HL-60 (cell line): ENCODE measurements at regions not wholly inside any gene's neighbourhood (a gene's known extent, or its start where the extent isn't known, plus 50 kb on each side); places are given as distances from the start of the nearest gene placed in this dataset.

ENCODE experiments used
- TF ChIP-seq, protein P1 (sequence below): IDR thresholded peaks from one replicate; pipeline ENCODE4 v1.5.1; 2011; ENCODE audit warnings: low read length, control low read depth, inconsistent platforms; ENCODE audit not compliant: insufficient read depth
- TF ChIP-seq, protein P2 (sequence below): IDR thresholded peaks from 2 replicates; pipeline ENCODE4 v1.6.1; 2012; ENCODE audit warnings: low read depth; ENCODE audit not compliant: insufficient replicate concordance

DNA sequence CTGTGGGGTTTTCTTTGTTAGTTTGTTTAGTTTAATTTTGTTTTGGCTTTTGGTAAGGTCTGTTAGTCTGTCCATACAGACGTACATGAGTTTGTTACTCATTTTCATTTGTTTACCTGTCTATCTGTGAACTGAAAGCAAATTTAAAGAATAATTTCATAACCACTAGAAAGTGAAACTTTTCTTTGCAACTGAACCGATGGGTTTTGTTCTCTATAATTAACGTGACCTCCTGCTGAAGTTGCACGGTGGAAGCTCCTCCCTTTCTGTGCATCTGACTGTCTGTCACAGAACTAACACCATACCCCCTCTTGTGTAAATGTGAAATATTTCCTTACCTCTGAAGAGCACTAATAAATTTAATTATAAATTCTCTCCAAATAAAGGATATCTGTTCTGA lies 595.5 kb downstream of the GALC start:
- TF ChIP-seq, protein P1, sequence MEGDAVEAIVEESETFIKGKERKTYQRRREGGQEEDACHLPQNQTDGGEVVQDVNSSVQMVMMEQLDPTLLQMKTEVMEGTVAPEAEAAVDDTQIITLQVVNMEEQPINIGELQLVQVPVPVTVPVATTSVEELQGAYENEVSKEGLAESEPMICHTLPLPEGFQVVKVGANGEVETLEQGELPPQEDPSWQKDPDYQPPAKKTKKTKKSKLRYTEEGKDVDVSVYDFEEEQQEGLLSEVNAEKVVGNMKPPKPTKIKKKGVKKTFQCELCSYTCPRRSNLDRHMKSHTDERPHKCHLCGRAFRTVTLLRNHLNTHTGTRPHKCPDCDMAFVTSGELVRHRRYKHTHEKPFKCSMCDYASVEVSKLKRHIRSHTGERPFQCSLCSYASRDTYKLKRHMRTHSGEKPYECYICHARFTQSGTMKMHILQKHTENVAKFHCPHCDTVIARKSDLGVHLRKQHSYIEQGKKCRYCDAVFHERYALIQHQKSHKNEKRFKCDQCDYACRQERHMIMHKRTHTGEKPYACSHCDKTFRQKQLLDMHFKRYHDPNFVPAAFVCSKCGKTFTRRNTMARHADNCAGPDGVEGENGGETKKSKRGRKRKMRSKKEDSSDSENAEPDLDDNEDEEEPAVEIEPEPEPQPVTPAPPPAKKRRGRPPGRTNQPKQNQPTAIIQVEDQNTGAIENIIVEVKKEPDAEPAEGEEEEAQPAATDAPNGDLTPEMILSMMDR = no peak
- TF ChIP-seq, protein P2, sequence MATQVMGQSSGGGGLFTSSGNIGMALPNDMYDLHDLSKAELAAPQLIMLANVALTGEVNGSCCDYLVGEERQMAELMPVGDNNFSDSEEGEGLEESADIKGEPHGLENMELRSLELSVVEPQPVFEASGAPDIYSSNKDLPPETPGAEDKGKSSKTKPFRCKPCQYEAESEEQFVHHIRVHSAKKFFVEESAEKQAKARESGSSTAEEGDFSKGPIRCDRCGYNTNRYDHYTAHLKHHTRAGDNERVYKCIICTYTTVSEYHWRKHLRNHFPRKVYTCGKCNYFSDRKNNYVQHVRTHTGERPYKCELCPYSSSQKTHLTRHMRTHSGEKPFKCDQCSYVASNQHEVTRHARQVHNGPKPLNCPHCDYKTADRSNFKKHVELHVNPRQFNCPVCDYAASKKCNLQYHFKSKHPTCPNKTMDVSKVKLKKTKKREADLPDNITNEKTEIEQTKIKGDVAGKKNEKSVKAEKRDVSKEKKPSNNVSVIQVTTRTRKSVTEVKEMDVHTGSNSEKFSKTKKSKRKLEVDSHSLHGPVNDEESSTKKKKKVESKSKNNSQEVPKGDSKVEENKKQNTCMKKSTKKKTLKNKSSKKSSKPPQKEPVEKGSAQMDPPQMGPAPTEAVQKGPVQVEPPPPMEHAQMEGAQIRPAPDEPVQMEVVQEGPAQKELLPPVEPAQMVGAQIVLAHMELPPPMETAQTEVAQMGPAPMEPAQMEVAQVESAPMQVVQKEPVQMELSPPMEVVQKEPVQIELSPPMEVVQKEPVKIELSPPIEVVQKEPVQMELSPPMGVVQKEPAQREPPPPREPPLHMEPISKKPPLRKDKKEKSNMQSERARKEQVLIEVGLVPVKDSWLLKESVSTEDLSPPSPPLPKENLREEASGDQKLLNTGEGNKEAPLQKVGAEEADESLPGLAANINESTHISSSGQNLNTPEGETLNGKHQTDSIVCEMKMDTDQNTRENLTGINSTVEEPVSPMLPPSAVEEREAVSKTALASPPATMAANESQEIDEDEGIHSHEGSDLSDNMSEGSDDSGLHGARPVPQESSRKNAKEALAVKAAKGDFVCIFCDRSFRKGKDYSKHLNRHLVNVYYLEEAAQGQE = no peak
